ENCODE measurements at regions not wholly inside any gene's neighbourhood (a gene's known extent, or its start where the extent isn't known, plus 50 kb on each side); places are given as distances from the start of the nearest gene placed in this dataset.
"Not testable (repeated sequence)": the region's sequence is repeated elsewhere in the genome, so short reads cannot be mapped to it uniquely, and the experiment has no call there.

DNA sequence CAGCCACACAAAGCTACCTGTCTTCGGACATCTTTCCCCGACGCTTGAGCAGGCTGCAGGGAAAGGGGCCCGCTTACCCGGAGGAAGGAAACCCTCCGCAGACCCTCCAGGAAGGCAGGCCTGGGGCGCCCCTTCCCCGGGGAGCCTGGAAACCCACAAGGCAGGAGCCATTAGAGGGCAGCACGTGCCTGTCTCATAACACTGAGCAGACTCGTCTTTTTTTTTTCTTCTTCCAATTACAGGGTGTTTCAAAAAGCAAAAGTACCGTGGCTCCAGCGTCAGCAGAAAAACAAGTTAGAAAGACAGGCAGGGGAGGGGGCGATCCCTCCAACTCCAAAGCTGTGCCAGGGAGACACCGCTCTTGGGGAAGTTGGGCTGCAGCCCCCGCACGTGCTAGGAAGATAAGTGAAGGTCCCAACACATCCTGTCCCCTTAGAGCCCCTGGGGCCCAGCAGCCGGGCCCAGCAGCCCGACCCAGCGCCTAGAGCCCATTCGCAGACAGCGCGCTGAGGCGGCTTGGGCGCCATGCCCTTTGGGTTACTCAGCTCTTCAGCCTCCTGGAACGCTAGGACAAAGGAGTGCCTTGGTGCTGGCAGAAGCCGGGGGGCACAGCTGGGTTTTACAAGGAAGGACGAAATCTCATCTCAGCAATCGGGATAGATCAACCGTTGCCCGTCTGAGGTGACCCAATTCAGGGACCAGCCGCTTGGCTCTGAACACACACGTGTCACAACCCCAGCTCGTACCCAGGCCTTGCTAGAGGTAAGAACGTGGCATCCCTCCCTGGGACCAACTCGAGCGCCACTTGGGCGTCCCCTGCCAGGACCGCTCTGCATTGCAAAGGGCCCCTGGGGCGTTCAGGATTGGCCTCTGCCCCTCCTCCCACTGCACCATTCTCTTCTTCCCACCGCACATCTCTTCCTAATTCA lies 136.3 kb downstream of the LY86 start:
- peak; percentile 44 for DNase-seq (ENCODE audit: extremely low read depth, low read depth, low spot score)

DNA sequence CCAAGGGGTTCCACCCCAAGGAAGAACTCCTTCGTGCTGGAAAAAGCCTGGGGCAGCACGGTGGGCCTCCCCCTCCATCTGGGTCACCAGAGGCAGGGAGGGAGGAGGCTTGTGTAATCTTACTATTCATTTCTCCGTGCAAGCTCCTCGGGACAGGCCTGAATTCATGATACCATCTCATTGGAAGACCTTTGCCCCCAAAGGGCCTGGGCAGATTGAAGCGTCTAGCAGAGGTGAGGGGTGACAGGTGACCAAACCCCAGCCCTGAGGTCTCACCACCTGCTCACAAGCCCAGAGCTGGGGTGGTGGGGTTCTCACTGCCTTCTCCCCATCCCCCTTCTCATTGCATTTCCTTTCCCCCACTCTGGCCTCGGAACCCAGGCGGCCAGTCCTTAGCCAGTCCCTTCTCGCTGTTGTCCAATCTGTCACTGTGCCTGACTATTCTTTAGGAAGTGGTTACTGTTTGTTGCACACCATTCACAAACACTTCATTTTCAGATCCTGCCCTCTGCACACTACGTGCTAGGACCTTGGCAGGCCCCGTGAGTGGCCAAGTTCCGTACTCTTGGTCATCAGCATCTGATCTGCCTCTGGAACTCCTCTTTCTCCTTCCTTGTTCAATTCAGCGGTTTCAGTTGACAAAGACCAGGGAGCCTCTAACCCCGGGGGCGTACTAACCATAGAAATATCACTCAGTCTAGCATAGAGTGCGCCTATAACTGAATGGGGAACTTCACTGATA lies 137.1 kb downstream of the LY86 start:
- no peak for DNase-seq (ENCODE audit: extremely low read depth, low read depth, low spot score)

DNA sequence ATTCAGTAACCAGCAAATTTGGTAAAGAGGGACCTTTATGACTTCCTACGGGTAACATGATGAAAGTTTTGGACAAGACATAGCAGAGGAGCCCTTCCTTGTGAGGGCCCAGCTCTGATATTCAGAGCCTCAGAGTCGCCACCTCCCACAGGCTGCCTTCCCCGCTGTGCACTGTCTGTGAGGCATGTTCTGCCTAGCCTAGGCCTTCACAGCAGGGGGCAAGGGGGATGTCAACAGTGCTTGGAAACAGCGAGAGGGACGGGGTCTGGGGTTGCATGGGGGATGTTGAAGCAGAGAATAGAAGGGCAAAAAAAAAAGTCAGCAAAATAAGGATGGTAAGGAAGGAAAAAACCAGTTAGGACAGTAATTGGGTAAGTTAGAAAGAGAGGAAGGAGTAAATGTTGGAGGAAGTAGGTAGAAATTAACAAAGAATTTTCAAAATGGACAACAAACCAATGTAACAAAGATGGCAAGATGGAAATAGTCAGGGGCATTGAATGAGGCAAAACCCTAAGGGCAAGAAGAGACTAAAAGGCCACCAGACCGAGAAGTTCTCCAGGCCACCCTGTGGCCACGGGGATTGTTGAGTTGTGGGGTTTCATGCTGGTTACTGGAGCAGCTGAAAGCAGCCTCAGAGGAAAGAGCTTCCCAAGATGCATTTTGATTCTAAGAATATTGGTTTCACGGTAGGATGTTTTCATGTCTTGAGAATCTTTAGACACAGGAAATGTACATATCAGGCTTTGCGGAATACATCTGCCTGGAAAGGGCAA lies 139.8 kb downstream of the LY86 start:
- DNase-seq (ENCODE audit: extremely low read depth, low read depth, low spot score): no peak

DNA sequence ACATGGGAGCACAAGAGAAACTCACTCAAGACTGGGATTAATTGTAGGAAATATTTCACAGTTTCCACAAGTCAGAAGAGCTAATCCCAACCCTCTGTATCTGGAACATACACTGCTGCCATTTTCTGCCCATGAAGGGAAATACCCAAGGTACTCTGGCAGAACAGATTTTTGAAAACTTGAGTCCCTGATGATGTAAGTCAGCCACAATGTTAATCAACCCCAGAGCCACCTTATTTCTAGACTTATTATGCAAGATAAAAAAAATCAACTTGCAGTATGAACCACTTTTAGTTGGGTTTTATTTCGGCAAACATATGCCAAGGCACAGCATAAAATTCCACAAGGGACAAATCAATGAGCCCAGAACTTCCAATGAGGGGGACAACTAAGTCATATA lies 141.5 kb downstream of the LY86 start:
- DNase-seq (ENCODE audit: extremely low read depth, low read depth, low spot score): no peak

DNA sequence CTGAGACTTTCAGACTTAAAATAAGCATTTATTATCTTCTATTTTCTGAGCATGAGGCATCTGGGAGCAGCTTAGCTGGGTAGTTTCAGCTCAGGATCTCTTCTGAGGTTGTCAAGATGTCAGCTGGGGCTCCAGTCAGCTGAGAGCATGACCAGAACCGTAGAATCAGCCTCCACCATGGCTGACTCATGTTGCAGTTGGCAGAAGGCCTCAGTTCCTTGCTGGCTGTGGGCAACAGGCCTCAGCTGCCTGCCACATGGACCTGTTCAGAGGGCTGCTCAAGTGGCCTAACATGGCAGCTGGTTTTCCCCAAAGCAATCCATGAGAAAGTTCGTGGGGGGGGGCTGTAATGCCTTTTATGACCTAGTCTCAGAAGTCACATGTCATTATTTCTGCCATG lies 142.3 kb downstream of the LY86 start:
- DNase-seq (ENCODE audit: extremely low read depth, low read depth, low spot score): no peak

DNA sequence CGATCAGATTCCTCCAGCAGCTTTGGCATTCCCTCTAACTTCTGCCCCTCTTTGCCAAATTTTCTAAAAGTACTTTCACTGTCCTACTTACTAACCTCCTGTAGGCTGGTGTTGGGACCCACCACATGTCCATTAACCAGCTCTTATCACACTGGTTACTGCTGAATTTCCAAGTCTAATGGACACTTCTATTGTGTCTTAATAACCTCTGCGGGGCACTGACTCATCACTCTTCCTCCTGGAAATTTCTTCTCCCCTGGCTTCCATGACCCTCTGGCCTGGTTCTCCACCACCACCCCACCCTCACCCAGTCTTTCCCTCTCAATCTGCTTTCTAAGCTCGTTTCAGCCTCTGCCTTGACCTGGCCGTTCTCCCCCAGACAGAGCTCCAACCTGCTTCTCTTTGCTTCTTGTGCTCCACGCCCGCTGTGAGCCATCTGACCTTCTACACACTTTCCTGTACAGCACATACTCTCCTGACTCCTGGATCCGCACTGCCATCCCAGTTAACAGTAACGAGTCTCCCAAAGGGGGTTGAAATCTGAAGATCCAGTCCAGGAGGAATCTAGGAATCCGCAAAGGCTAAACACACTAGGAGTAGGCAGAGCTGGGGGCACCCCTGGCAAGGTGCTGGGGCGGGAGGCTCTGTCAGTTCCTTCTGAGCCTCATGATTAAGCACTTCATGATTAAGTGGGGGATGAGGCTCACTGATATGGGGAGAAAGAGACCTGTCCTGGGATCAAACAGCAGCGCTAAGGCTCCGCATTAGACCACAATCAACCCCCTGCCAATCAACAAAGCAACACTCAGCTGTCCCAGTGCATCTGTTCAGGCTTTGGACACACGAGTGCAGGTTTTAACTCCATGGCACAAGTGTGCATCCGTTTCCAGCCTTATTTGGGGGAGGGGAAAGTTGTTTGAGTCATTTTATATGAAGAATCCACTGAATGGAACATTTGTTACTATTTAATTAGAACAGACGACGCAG lies 146.3 kb downstream of the LY86 start:
- DNase-seq (ENCODE audit: extremely low read depth, low read depth, low spot score): no peak

DNA sequence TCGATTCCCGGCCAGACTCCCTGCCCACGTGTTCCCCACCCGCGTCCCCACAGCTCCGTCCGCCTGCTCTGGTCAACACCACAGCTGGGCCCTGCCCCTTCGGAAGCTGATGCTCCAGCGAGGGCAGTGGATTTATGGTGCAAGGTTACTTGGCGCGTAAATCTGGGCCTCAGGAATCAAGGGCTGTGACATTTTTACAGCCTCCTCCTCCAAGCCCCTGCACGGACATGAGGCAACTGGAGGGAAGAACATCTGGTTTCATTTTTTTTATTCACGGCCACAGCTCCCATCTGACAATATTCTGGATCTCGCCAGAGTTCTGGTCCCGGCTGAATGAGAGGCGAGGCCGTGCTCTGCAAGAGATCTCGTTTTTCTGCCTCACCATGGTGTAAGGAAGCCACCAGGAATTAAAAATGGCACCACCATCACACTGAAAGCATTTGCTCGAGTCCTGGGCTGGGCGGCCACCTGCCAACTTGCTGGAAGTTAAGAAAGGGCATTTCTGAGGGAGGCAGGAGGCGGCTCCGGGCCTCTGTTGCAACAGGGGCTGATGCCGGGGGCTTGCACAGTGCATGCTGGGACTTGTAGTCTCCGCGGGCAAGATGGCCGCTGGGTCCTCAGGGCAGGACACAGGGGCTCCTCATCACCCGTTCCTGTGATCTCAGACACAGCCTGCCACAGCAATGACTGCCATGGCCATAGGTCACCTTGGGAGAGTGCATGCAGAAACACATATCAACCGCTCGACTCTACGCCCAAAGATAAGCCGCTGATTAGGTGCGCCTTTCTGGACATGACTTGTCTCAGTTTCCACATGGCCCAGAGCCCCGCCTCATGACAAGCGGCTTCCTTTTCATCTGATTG lies 148.5 kb downstream of the LY86 start:
- DNase-seq (ENCODE audit: extremely low read depth, low read depth, low spot score): no peak

DNA sequence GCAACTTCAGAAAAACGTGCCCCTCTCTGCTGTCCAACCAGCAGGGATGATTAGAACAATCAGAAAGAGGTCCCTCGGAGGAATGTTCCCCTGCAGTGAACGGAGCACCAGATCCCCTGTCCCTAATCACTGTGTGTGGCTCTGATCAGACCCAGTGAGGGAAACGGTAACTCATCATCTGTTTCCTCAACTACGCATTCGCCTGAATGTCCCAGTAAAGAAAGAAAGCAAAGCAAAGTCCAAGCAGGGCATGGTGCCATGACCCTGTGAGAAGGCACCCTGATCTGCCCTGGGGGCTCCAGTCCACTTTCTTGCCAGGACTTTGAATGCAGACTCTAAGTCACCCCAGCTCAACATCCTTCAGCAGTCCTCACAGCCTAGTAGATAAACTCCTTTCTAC lies 149.2 kb downstream of the LY86 start:
- DNase-seq (ENCODE audit: extremely low read depth, low read depth, low spot score): no peak

DNA sequence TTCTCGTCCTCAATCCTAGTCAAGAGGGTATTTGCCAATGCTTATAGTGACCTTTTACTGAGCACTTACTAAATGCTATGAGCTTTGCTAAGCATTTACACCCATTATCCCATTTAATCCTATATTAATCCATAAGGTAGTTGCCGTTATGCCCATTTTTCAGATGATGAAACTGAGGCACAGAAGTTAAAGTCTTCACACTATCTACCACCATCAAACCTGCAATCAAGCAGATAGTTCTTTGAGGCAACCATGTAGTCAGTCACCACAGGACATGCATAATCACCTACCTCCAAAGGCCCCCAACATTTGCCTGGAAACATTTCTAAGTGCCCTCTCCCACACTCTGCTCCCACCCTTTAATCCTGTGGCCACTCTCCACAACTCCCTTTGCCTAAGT lies 149.6 kb downstream of the LY86 start:
- DNase-seq (ENCODE audit: extremely low read depth, low read depth, low spot score): no peak

DNA sequence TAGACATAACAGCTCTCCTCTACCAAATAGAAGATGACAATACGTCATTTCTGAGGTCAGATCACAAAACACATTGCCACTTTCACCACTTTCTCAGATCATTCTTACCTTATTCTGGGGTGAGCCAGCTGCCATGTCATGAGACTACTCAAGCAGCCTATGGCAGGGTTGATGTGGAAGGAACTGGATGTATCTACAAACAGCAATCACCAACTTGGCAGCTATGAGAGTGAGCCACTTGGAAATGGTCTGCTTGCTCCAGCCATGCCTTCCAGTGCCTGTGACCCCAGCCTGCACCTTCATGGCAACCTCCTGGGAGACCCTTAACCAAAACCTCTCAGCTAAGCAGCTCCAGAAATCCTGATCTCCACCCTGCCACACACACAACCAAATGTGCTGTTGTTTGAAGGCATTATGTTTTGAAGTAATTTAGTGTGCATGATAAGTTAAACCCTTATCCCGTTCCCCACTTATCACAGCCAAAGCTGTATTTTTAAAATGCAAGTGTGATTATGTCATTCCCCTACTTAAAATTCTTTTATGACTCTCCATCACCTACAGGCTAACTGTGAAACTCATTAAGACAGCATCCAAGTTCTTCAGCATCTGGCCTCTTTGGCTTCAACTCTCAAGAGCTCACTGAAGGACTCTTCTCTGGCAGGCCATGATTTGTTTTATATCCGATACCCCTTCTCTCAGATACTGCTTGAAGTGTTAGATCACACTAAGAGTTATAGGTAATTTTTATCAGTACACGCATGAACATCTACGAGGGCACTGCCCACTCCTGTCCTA lies 150.6 kb downstream of the LY86 start:
- DNase-seq (ENCODE audit: extremely low read depth, low read depth, low spot score): no peak

DNA sequence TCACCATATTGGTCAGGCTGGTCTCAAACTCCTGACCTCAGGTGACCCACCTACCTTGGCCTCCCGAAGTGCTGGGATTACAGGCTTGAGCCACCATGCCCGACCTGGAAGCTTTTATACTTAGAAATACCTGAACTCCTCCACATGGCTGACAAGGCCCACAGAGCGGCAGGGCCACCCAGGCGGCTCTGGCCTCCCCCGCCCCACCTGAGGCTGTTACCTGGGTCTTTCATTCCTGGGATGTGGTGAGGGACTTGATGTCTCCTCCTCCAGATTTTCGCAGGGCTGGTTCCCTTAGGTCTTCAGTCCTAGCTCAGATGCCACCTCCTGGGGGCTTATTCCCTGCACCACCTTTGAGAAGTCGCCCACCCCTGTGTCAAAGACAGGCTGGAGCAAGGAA lies 152.1 kb downstream of the LY86 start:
- DNase-seq (ENCODE audit: extremely low read depth, low read depth, low spot score): no peak

DNA sequence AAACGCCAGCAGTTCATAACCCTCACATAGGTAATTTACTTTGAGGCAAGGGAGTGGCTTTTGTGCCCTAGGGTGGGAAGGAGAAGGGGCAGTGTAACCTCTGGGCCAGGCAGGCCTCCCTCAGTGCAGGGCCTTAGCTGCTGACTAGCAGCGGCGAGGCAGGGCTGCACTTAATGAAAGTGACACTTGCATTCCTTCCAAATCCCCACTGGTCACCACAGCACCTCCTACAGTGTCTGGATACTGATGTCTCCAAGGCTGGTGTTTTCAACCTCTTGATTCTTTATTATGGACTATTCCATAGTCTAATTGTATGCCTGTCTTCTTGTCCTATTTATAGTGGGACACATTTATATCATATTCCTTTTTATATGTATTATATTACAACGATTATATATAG lies 152.7 kb downstream of the LY86 start:
- DNase-seq (ENCODE audit: extremely low read depth, low read depth, low spot score): no peak

DNA sequence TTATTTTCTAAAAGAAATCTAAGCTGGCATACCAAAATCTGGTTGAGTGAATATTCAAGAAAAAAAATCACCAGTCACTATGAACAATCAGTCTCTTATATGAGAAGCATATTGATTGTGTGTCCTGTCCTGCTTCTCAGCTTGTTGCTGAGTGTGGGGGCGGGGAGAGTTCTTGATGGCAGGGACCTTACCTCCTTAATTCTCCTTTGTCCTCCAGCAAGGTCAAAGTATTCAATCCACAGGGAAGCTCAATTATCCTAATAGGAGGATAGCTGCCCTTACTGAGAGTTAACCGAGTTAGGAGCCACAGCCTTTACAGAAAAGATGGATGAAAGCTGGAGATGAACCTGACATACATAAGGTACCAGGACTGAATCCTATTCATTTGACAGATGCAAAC lies 154.0 kb downstream of the LY86 start:
- DNase-seq (ENCODE audit: extremely low read depth, low read depth, low spot score): no peak

DNA sequence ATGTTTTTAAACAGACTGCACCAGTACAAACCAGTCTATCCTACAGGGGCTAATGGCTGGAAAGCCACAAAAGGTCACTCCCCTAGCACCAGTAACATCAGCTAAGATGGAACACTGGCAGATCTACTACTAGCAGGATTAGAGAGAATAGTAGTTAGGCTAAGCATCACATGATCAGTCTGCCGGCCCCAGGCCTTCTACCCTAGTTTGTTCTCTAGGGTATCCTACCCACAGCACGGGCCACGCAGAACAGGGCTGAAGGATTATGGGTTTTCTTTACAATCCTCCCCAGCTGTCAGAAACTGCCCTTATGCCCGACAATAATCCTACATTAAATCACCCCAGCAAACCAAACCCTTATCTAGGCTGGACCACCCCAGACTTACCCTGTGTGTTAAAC lies 156.0 kb downstream of the LY86 start:
- no peak for DNase-seq (ENCODE audit: extremely low read depth, low read depth, low spot score)

DNA sequence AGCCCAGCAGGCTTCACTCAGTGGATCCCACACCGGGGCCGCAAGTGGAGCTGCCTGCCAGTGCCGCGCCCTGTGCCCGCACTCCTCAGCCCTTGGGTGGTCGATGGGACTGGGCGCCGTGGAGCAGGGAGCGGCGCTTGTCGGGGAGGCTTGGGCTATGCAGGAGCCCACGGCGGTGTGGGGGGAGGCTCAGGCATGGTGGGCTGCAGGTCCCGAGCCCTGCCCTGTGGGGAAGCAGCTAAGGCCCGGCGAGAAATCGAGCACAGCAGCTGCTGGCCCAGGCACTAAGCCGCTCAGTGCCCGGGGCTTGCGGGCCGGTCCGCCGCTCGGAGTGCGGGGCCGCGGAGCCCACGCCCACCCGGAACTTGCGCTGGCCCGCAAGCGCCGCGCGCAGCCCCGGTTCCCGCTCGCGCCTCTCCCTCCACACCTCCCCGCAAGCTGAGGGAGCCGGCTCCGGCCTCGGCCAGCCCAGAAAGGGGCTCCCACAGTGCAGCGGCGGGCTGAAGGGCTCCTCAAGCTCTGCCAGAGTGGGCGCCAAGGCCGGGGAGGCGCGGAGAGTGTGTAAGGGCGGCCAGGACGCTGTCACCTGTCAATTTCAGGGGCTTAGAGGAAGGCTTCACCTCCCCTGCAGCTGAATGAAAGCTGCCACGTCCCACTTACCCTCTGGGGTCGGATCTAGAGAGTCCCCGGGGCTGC lies 157.3 kb downstream of the LY86 start:
- DNase-seq (ENCODE audit: extremely low read depth, low read depth, low spot score): not testable (repeated sequence)

DNA sequence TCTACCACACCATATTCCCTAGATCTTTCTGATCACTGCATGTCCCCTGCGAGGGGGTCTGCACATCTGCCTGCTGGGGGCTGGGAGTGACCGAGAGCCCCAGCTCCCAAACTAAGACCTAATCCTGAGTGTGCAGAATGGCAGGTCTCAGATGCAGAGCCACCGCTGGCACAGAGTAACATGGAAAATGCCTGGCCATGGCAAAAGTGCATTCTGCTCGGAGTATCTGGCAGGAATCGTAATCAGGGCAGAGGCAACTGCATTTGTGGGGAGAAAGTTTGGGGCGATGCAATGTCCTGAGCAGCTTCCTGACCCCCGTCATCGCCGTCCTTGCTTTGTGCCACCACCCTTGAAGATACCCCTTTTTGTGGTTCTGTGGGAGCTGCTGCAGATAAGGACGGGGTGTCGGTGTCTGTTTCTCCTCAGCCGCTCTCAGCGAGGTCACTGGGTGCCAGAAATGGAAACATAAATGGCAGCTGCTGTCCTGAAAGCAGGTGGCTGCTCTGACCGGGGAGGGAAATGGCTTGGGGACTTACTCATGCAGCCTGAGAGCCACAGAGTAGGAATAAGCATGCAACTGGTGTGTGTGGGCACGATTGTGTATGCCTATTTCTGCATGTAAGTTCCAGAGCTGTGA lies 157.9 kb downstream of the LY86 start:
- DNase-seq (ENCODE audit: extremely low read depth, low read depth, low spot score): no peak

DNA sequence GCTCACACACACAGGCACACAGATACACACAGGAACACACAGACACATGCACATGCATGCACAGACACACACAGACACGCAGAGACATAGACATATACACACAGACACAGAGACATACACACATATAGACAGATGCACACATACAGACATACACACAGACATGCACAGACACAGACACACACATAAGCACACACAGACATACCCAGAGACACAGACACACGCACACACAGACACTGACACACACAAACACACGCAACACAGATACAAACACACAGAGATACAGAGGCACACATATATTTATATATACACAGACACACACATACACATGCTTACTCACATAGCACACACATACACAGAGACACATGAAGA lies 158.4 kb downstream of the LY86 start:
- DNase-seq (ENCODE audit: extremely low read depth, low read depth, low spot score): no peak
